ENCODE measurements at regions not wholly inside any gene's neighbourhood (a gene's known extent, or its start where the extent isn't known, plus 50 kb on each side); places are given as distances from the start of the nearest gene placed in this dataset.
"Not testable (repeated sequence)": the region's sequence is repeated elsewhere in the genome, so short reads cannot be mapped to it uniquely, and the experiment has no call there.

- not testable (repeated sequence) for H3K27ac Mint-ChIP-seq, H3K9me3 Mint-ChIP-seq, H3K4me3 Mint-ChIP-seq, H3K27me3 Mint-ChIP-seq, H3K36me3 Mint-ChIP-seq, H3K4me1 Mint-ChIP-seq, DNase-seq
Measured at GRCh38 chr14:49031710-49032109, 554.5 kb downstream of the RPS29 start.

GRCh38 chr14:49019467-49020115 lies 566.6 kb downstream of the RPS29 start:
- H3K9me3 Mint-ChIP-seq, result no peaks in the 10 kb centered on the region
- H3K27me3 Mint-ChIP-seq, result peaks cover 3% of the 10 kb centered on the region
- H3K4me3 Mint-ChIP-seq, result no peak overlapping the region
- H3K36me3 Mint-ChIP-seq, result no peaks in the 10 kb centered on the region
- no peak for DNase-seq
- H3K27ac Mint-ChIP-seq, result no peak overlapping the region
- no peaks in the 10 kb centered on the region for H3K4me1 Mint-ChIP-seq

DNA sequence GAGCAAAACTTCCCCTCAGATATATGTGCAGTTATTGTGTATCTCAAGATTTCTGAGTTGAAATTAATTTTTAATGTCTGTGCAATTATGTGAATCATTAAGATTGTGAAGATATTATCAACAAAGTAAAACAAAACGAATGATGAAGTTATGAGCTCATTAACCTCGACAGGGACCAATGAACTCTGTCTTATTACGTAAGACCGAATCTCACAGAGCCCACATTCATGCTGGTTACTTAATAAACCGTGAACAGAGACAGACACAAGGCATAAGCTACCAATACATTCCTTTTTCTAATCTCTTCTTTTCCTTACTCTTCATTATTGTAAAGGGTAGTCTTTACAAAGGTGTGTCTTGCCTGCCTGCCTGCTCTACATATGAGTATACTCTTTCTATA lies 568.7 kb downstream of the RPS29 start:
- Mint-ChIP-seq H3K27me3 (peaks cover 3% of the 10 kb centered on the region), H3K4me1 (no peaks in the 10 kb centered on the region), H3K9me3 (no peaks in the 10 kb centered on the region), H3K4me3 (no peak overlapping the region), H3K27ac (no peak overlapping the region), H3K36me3 (no peaks in the 10 kb centered on the region)
- no peak for DNase-seq

GRCh38 chr14:49016381-49016780 lies 569.8 kb downstream of the RPS29 start:
- peaks cover 3% of the 10 kb centered on the region for H3K27me3 Mint-ChIP-seq
- no peaks in the 10 kb centered on the region for H3K36me3 Mint-ChIP-seq
- H3K4me1 Mint-ChIP-seq, result no peaks in the 10 kb centered on the region
- no peak for DNase-seq
- H3K9me3 Mint-ChIP-seq, result no peaks in the 10 kb centered on the region
- H3K27ac Mint-ChIP-seq, result no peak overlapping the region
- H3K4me3 Mint-ChIP-seq, result no peak overlapping the region

DNA sequence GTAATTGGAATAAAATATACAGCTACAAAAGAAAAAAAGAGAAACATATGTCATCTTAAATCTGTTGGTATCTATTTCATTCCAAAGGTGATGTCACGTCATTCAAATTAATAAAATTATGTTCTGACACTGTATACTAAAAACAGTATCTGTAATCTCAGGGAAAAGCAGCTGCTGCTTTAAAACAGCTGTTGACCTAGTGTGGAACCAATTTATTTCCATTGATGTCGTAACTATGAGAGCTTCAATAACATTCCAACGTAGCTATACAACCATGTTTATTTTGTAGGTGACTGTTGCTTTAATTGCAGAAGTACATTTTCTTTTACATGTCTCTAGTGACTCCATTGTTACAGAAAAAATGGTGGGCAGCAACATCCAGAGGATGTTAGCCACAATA lies 571.7 kb downstream of the RPS29 start:
- no peak overlapping the region for H3K27ac Mint-ChIP-seq
- no peak for DNase-seq
- no peaks in the 10 kb centered on the region for H3K4me1 Mint-ChIP-seq
- H3K9me3 Mint-ChIP-seq, result no peaks in the 10 kb centered on the region
- H3K4me3 Mint-ChIP-seq, result no peak overlapping the region
- H3K27me3 Mint-ChIP-seq, result peaks cover 3% of the 10 kb centered on the region
- H3K36me3 Mint-ChIP-seq, result no peaks in the 10 kb centered on the region

- no peak for DNase-seq
- no peak overlapping the region for H3K4me3 Mint-ChIP-seq
- H3K27ac Mint-ChIP-seq, result no peak overlapping the region
- no peaks in the 10 kb centered on the region for H3K36me3 Mint-ChIP-seq
- no peaks in the 10 kb centered on the region for H3K9me3 Mint-ChIP-seq
- no peaks in the 10 kb centered on the region for H3K4me1 Mint-ChIP-seq
- H3K27me3 Mint-ChIP-seq, result no peaks in the 10 kb centered on the region
Measured at GRCh38 chr14:49008363-49008762, 577.8 kb downstream of the RPS29 start.

GRCh38 chr14:48991141-48991540 lies 595.0 kb downstream of the RPS29 start:
- H3K27me3 Mint-ChIP-seq, result peaks cover 3% of the 10 kb centered on the region
- no peak overlapping the region for H3K4me3 Mint-ChIP-seq
- H3K9me3 Mint-ChIP-seq, result no peaks in the 10 kb centered on the region
- no peaks in the 10 kb centered on the region for H3K4me1 Mint-ChIP-seq
- no peaks in the 10 kb centered on the region for H3K36me3 Mint-ChIP-seq
- DNase-seq, result no peak
- no peak overlapping the region for H3K27ac Mint-ChIP-seq

- H3K9me3 Mint-ChIP-seq, result no peaks in the 10 kb centered on the region
- no peaks in the 10 kb centered on the region for H3K36me3 Mint-ChIP-seq
- DNase-seq, result no peak
- no peak overlapping the region for H3K27ac Mint-ChIP-seq
- H3K27me3 Mint-ChIP-seq, result no peaks in the 10 kb centered on the region
- H3K4me3 Mint-ChIP-seq, result no peak overlapping the region
- no peaks in the 10 kb centered on the region for H3K4me1 Mint-ChIP-seq
Measured at GRCh38 chr14:48983351-48983888, 602.8 kb downstream of the RPS29 start.

GRCh38 chr14:48974994-48975393 lies 611.2 kb downstream of the RPS29 start:
- peaks cover 3% of the 10 kb centered on the region for H3K9me3 Mint-ChIP-seq
- no peaks in the 10 kb centered on the region for H3K36me3 Mint-ChIP-seq

GRCh38 chr14:48973151-48973550 lies 613.0 kb downstream of the RPS29 start:
- Mint-ChIP-seq H3K4me1 (no peaks in the 10 kb centered on the region), H3K27ac (no peak overlapping the region), H3K36me3 (no peaks in the 10 kb centered on the region), H3K9me3 (peaks cover 3% of the 10 kb centered on the region), H3K27me3 (no peaks in the 10 kb centered on the region), H3K4me3 (no peak overlapping the region)
- no peak for DNase-seq

More at GRCh38 chr14:48974994-48975393, 611.2 kb downstream of the RPS29 start:
- no peak overlapping the region for H3K27ac Mint-ChIP-seq
- no peak overlapping the region for H3K4me3 Mint-ChIP-seq
- no peak for DNase-seq
- H3K4me1 Mint-ChIP-seq, result no peaks in the 10 kb centered on the region
- H3K27me3 Mint-ChIP-seq, result no peaks in the 10 kb centered on the region

DNA sequence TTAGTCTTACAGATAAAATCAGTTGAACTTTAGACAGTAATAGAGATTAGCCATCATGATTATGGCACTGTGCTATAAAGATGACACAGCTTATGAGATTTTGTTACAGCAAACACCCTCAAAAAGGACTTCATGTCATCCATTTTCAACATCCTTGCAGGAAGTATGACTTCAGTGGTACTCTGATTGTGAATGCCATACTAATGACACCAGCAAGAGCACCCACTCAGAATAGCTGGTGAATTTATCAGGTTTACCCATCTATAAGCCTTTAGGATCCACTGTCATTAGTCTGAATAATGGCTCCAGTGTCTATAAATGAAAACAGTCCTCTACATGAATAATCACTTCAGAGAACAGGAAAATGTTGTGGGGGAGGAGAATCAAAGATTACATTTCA lies 615.2 kb downstream of the RPS29 start:
- Mint-ChIP-seq H3K9me3 (peaks cover 3% of the 10 kb centered on the region), H3K4me1 (no peaks in the 10 kb centered on the region), H3K36me3 (no peaks in the 10 kb centered on the region), H3K27me3 (no peaks in the 10 kb centered on the region), H3K27ac (no peak overlapping the region), H3K4me3 (no peak overlapping the region)
- no peak for DNase-seq

DNA sequence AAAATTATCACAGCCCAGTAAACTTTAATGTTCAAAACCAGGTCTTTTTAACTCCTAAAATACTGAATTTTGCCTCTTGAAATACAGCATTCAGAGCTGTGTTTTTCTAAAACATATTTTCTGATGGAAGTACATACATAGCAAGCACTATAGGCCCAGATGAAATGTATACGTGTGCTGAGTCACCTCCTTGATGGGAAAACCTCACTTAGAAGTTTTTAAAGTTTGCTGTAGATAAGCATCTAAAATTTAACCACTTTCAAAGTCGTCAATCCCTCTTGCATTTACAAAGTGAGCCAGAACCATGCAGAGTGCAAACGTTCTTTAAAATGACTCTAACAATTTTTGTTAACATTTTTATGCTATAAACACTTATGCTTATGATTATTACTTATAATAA lies 618.8 kb downstream of the RPS29 start:
- Mint-ChIP-seq H3K4me3 (no peak overlapping the region), H3K4me1 (no peaks in the 10 kb centered on the region), H3K9me3 (no peaks in the 10 kb centered on the region), H3K36me3 (no peaks in the 10 kb centered on the region), H3K27me3 (no peaks in the 10 kb centered on the region), H3K27ac (no peak overlapping the region)
- no peak for DNase-seq

- no peak for DNase-seq
- Mint-ChIP-seq H3K4me3 (no peak overlapping the region), H3K27ac (no peak overlapping the region)
Measured at GRCh38 chr14:48963231-48963790, 622.9 kb downstream of the RPS29 start.

DNA sequence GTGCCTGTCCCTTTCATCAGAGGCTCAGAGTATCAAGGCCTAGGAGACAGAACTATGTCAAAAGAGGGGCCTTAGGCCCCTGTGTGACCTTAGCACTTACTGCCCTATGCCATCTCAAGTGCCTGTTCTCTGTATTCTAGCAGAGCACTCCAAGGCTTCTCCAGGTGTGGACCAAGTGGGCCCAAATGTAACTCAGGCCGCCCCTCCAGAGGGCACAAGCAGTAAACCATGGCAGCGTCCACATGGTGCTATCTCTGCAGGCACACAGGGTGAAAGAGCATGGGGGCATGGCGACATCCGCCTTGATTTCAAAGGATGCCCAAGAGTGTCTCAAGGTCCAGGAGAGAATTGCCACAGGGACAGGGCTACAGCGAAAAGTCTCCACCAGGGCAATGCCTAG lies 628.7 kb downstream of the RPS29 start:
- H3K4me1 Mint-ChIP-seq, result no peaks in the 10 kb centered on the region
- H3K27me3 Mint-ChIP-seq, result no peaks in the 10 kb centered on the region
- H3K9me3 Mint-ChIP-seq, result no peaks in the 10 kb centered on the region
- no peak overlapping the region for H3K27ac Mint-ChIP-seq
- DNase-seq, result no peak
- no peaks in the 10 kb centered on the region for H3K36me3 Mint-ChIP-seq
- no peak overlapping the region for H3K4me3 Mint-ChIP-seq

More at GRCh38 chr14:48963231-48963790, 622.9 kb downstream of the RPS29 start:
- no peaks in the 10 kb centered on the region for H3K36me3 Mint-ChIP-seq
- H3K4me1 Mint-ChIP-seq, result no peaks in the 10 kb centered on the region
- H3K27me3 Mint-ChIP-seq, result no peaks in the 10 kb centered on the region
- no peaks in the 10 kb centered on the region for H3K9me3 Mint-ChIP-seq

DNA sequence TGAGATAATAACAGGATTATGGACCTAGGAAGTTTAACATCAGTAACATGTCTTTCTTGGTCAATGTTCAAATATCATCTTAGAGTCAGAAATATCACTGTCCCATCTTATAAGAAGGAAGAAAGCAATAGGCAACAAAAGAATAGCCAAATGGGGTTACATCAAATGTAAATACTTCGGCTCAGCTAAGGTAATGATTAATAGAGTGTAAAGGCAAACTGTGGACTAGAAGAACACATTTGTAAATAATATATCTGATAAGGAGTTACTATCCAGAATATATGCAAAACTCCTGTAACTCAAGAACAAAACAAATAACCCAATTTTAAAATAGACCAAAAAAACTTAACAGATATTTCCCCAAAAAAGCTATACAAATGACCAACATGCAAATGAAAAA lies 630.3 kb downstream of the RPS29 start:
- H3K27ac Mint-ChIP-seq, result no peak overlapping the region
- H3K27me3 Mint-ChIP-seq, result no peaks in the 10 kb centered on the region
- DNase-seq, result no peak
- no peaks in the 10 kb centered on the region for H3K4me1 Mint-ChIP-seq
- H3K9me3 Mint-ChIP-seq, result no peaks in the 10 kb centered on the region
- no peak overlapping the region for H3K4me3 Mint-ChIP-seq
- no peaks in the 10 kb centered on the region for H3K36me3 Mint-ChIP-seq

- no peak for DNase-seq
Measured at GRCh38 chr14:48954446-48954845, 631.7 kb downstream of the RPS29 start.

More at GRCh38 chr14:48954446-48954845, 631.7 kb downstream of the RPS29 start:
- Mint-ChIP-seq H3K27me3 (no peaks in the 10 kb centered on the region), H3K4me3 (no peak overlapping the region), H3K27ac (no peak overlapping the region), H3K36me3 (no peaks in the 10 kb centered on the region), H3K9me3 (no peaks in the 10 kb centered on the region), H3K4me1 (no peaks in the 10 kb centered on the region)

Data from activated naive CD8-positive, alpha-beta T cell treated with anti-CD3 and anti-CD28 coated beads for 36 hours (primary cell).